ENCODE measurements at regions not wholly inside any gene's neighbourhood (a gene's known extent, or its start where the extent isn't known, plus 50 kb on each side); places are given as distances from the start of the nearest gene placed in this dataset.

- DNase-seq (no peak), FAIRE-seq (no peak)
- no peaks in the 10 kb centered on the region for H3K9me3 ChIP-seq (ENCODE audit: control insufficient read depth in 2 of 2, insufficient read depth in 1 of 2, low read depth in 1 of 2, low read length in 1 of 2)
- H3K36me3 ChIP-seq (ENCODE audit: control insufficient read depth in 3 of 3, insufficient read depth in 2 of 3, low read depth in 1 of 3, low read length in 3 of 3), result no peaks in the 10 kb centered on the region
- H3K27ac ChIP-seq (ENCODE audit: low read depth in 1 of 3, low read length in 2 of 3), result no peak overlapping the region
- H3K4me3 ChIP-seq (ENCODE audit: low read depth in 1 of 3, low read length in 3 of 3), result no peak overlapping the region
- H3K4me1 ChIP-seq (ENCODE audit: control insufficient read depth in 3 of 3, insufficient read depth in 2 of 3, low read depth in 1 of 3, low read length in 2 of 3), result no peaks in the 10 kb centered on the region
- H3K27me3 ChIP-seq (ENCODE audit: control insufficient read depth in 3 of 3, insufficient read depth in 3 of 3, low read length in 3 of 3), result no peaks in the 10 kb centered on the region
- 21 to 57% (median 42%) methylated on average over 5 of the region's 5 CpGs for WGBS, 3 donors
These were observed 183.7 kb upstream of the DNAJC19 start for GRCh38 chr3:181173227-181173626.

- Histone ChIP-seq H3K9me3 (ENCODE audit: control insufficient read depth in 2 of 2, insufficient read depth in 1 of 2, low read depth in 1 of 2, low read length in 1 of 2) (no peaks in the 10 kb centered on the region), H3K4me3 (ENCODE audit: low read depth in 1 of 3, low read length in 3 of 3) (no peak overlapping the region), H3K36me3 (ENCODE audit: control insufficient read depth in 3 of 3, insufficient read depth in 2 of 3, low read depth in 1 of 3, low read length in 3 of 3) (no peaks in the 10 kb centered on the region), H3K4me1 (ENCODE audit: control insufficient read depth in 3 of 3, insufficient read depth in 2 of 3, low read depth in 1 of 3, low read length in 2 of 3) (no peaks in the 10 kb centered on the region), H3K27ac (ENCODE audit: low read depth in 1 of 3, low read length in 2 of 3) (no peak overlapping the region), H3K27me3 (ENCODE audit: control insufficient read depth in 3 of 3, insufficient read depth in 3 of 3, low read length in 3 of 3) (no peaks in the 10 kb centered on the region)
- FAIRE-seq, result no peak
- DNase-seq, result no peak
These were observed 145.3 kb upstream of the DNAJC19 start for GRCh38 chr3:181134873-181135272.

GRCh38 chr3:181133832-181134231 lies 144.3 kb upstream of the DNAJC19 start:
- FAIRE-seq (peak; percentile 30), DNase-seq (no peak)
- no peaks in the 10 kb centered on the region for H3K9me3 ChIP-seq (ENCODE audit: control insufficient read depth in 2 of 2, insufficient read depth in 1 of 2, low read depth in 1 of 2, low read length in 1 of 2)
- H3K27me3 ChIP-seq (ENCODE audit: control insufficient read depth in 3 of 3, insufficient read depth in 3 of 3, low read length in 3 of 3), result peaks cover 0 to 1% (median 0%) of the 10 kb centered on the region in 3 donors
- H3K4me1 ChIP-seq (ENCODE audit: control insufficient read depth in 3 of 3, insufficient read depth in 2 of 3, low read depth in 1 of 3, low read length in 2 of 3), result no peaks in the 10 kb centered on the region
- no peak overlapping the region for H3K27ac ChIP-seq (ENCODE audit: low read depth in 1 of 3, low read length in 2 of 3)
- H3K36me3 ChIP-seq (ENCODE audit: control insufficient read depth in 3 of 3, insufficient read depth in 2 of 3, low read depth in 1 of 3, low read length in 3 of 3), result no peaks in the 10 kb centered on the region
- no peak overlapping the region for H3K4me3 ChIP-seq (ENCODE audit: low read depth in 1 of 3, low read length in 3 of 3)

GRCh38 chr3:181105646-181106045 lies 116.1 kb upstream of the DNAJC19 start:
- H3K9me3 ChIP-seq (ENCODE audit: control insufficient read depth in 2 of 2, insufficient read depth in 1 of 2, low read depth in 1 of 2, low read length in 1 of 2), result peaks cover 0 to 5% of the 10 kb centered on the region in 2 donors
- no peaks in the 10 kb centered on the region for H3K36me3 ChIP-seq (ENCODE audit: control insufficient read depth in 3 of 3, insufficient read depth in 2 of 3, low read depth in 1 of 3, low read length in 3 of 3)
- 45 to 60% (median 57%) methylated on average over 3 of the region's 3 CpGs for WGBS, 3 donors
- H3K4me3 ChIP-seq (ENCODE audit: low read depth in 1 of 3, low read length in 3 of 3), result no peak overlapping the region
- no peak for DNase-seq
- no peaks in the 10 kb centered on the region for H3K4me1 ChIP-seq (ENCODE audit: control insufficient read depth in 3 of 3, insufficient read depth in 2 of 3, low read depth in 1 of 3, low read length in 2 of 3)
- no peak overlapping the region for H3K27ac ChIP-seq (ENCODE audit: low read depth in 1 of 3, low read length in 2 of 3)
- no peak for FAIRE-seq
- no peaks in the 10 kb centered on the region for H3K27me3 ChIP-seq (ENCODE audit: control insufficient read depth in 3 of 3, insufficient read depth in 3 of 3, low read length in 3 of 3)

- no peaks in the 10 kb centered on the region for H3K36me3 ChIP-seq (ENCODE audit: control insufficient read depth in 3 of 3, insufficient read depth in 2 of 3, low read depth in 1 of 3, low read length in 3 of 3)
- no peaks in the 10 kb centered on the region for H3K4me1 ChIP-seq (ENCODE audit: control insufficient read depth in 3 of 3, insufficient read depth in 2 of 3, low read depth in 1 of 3, low read length in 2 of 3)
- no peaks in the 10 kb centered on the region for H3K27me3 ChIP-seq (ENCODE audit: control insufficient read depth in 3 of 3, insufficient read depth in 3 of 3, low read length in 3 of 3)
- FAIRE-seq, result no peak
- no peak for DNase-seq
- H3K9me3 ChIP-seq (ENCODE audit: control insufficient read depth in 2 of 2, insufficient read depth in 1 of 2, low read depth in 1 of 2, low read length in 1 of 2), result peaks cover 0 to 5% of the 10 kb centered on the region in 2 donors
- H3K4me3 ChIP-seq (ENCODE audit: low read depth in 1 of 3, low read length in 3 of 3), result no peak overlapping the region
- H3K27ac ChIP-seq (ENCODE audit: low read depth in 1 of 3, low read length in 2 of 3), result no peak overlapping the region
These were observed 114.1 kb upstream of the DNAJC19 start for GRCh38 chr3:181103605-181104004.

GRCh38 chr3:181086011-181086410 lies 96.5 kb upstream of the DNAJC19 start:
- no peaks in the 10 kb centered on the region for H3K36me3 ChIP-seq (ENCODE audit: control insufficient read depth in 3 of 3, insufficient read depth in 2 of 3, low read depth in 1 of 3, low read length in 3 of 3)
- H3K4me1 ChIP-seq (ENCODE audit: control insufficient read depth in 3 of 3, insufficient read depth in 2 of 3, low read depth in 1 of 3, low read length in 2 of 3), result no peaks in the 10 kb centered on the region
- no peak overlapping the region for H3K4me3 ChIP-seq (ENCODE audit: low read depth in 1 of 3, low read length in 3 of 3)
- peaks cover 0 to 3% of the 10 kb centered on the region in 2 donors for H3K9me3 ChIP-seq (ENCODE audit: control insufficient read depth in 2 of 2, insufficient read depth in 1 of 2, low read depth in 1 of 2, low read length in 1 of 2)
- DNase-seq, result no peak
- no peak for FAIRE-seq
- no peak overlapping the region for H3K27ac ChIP-seq (ENCODE audit: low read depth in 1 of 3, low read length in 2 of 3)
- WGBS, 3 donors, result 57 to 62% (median 59%) methylated on average over 6 of the region's 6 CpGs
- H3K27me3 ChIP-seq (ENCODE audit: control insufficient read depth in 3 of 3, insufficient read depth in 3 of 3, low read length in 3 of 3), result no peaks in the 10 kb centered on the region

GRCh38 chr3:181081930-181082329 lies 92.4 kb upstream of the DNAJC19 start:
- H3K4me3 ChIP-seq (ENCODE audit: low read depth in 1 of 3, low read length in 3 of 3), result no peak overlapping the region
- DNase-seq, result no peak
- FAIRE-seq, result no peak
- no peaks in the 10 kb centered on the region for H3K27me3 ChIP-seq (ENCODE audit: control insufficient read depth in 3 of 3, insufficient read depth in 3 of 3, low read length in 3 of 3)
- 88 to 92% (median 92%) methylated on average over 3 of the region's 3 CpGs for WGBS, 3 donors
- H3K4me1 ChIP-seq (ENCODE audit: control insufficient read depth in 3 of 3, insufficient read depth in 2 of 3, low read depth in 1 of 3, low read length in 2 of 3), result no peaks in the 10 kb centered on the region
- H3K27ac ChIP-seq (ENCODE audit: low read depth in 1 of 3, low read length in 2 of 3), result no peak overlapping the region
- H3K9me3 ChIP-seq (ENCODE audit: control insufficient read depth in 2 of 2, insufficient read depth in 1 of 2, low read depth in 1 of 2, low read length in 1 of 2), result no peaks in the 10 kb centered on the region
- no peaks in the 10 kb centered on the region for H3K36me3 ChIP-seq (ENCODE audit: control insufficient read depth in 3 of 3, insufficient read depth in 2 of 3, low read depth in 1 of 3, low read length in 3 of 3)

- FAIRE-seq (no peak), DNase-seq (no peak)
- Histone ChIP-seq H3K4me3 (ENCODE audit: low read depth in 1 of 3, low read length in 3 of 3) (no peak overlapping the region), H3K9me3 (ENCODE audit: control insufficient read depth in 2 of 2, insufficient read depth in 1 of 2, low read depth in 1 of 2, low read length in 1 of 2) (peaks cover 0 to 4% of the 10 kb centered on the region in 2 donors), H3K27me3 (ENCODE audit: control insufficient read depth in 3 of 3, insufficient read depth in 3 of 3, low read length in 3 of 3) (no peaks in the 10 kb centered on the region), H3K4me1 (ENCODE audit: control insufficient read depth in 3 of 3, insufficient read depth in 2 of 3, low read depth in 1 of 3, low read length in 2 of 3) (no peaks in the 10 kb centered on the region), H3K27ac (ENCODE audit: low read depth in 1 of 3, low read length in 2 of 3) (no peak overlapping the region), H3K36me3 (ENCODE audit: control insufficient read depth in 3 of 3, insufficient read depth in 2 of 3, low read depth in 1 of 3, low read length in 3 of 3) (no peaks in the 10 kb centered on the region)
These were observed 87.0 kb upstream of the DNAJC19 start for GRCh38 chr3:181076558-181076957.

GRCh38 chr3:181075098-181075497 lies 85.6 kb upstream of the DNAJC19 start:
- H3K4me1 ChIP-seq (ENCODE audit: control insufficient read depth in 3 of 3, insufficient read depth in 2 of 3, low read depth in 1 of 3, low read length in 2 of 3), result no peaks in the 10 kb centered on the region
- 78 to 88% (median 82%) methylated on average over 1 of the region's 1 CpG for WGBS, 3 donors
- H3K27me3 ChIP-seq (ENCODE audit: control insufficient read depth in 3 of 3, insufficient read depth in 3 of 3, low read length in 3 of 3), result no peaks in the 10 kb centered on the region
- H3K4me3 ChIP-seq (ENCODE audit: low read depth in 1 of 3, low read length in 3 of 3), result no peak overlapping the region
- no peak for DNase-seq
- peaks cover 0 to 4% of the 10 kb centered on the region in 2 donors for H3K9me3 ChIP-seq (ENCODE audit: control insufficient read depth in 2 of 2, insufficient read depth in 1 of 2, low read depth in 1 of 2, low read length in 1 of 2)
- no peak overlapping the region for H3K27ac ChIP-seq (ENCODE audit: low read depth in 1 of 3, low read length in 2 of 3)
- H3K36me3 ChIP-seq (ENCODE audit: control insufficient read depth in 3 of 3, insufficient read depth in 2 of 3, low read depth in 1 of 3, low read length in 3 of 3), result no peaks in the 10 kb centered on the region
- no peak for FAIRE-seq
